Osteocyte (in vitro differentiated cells): ENCODE measurements at regions not wholly inside any gene's neighbourhood (a gene's known extent, or its start where the extent isn't known, plus 50 kb on each side); places are given as distances from the start of the nearest gene placed in this dataset.

ENCODE experiments used
- DNase-seq: peaks from one replicate; pipeline ENCODE4 v3.0.0; 2021; ENCODE audit warnings: mixed read lengths; ENCODE audit not compliant: unreplicated experiment; ENCODE audit errors: extremely low spot score
- H3K27ac Mint-ChIP-seq: one replicate; pipeline ENCODE4 v1.8.0; 2021; ENCODE audit warnings: mild to moderate bottlenecking, mixed read lengths; ENCODE audit not compliant: unreplicated experiment
- H3K27me3 Mint-ChIP-seq: one replicate; pipeline ENCODE4 v1.8.0; 2021; ENCODE audit warnings: mixed read lengths; ENCODE audit not compliant: unreplicated experiment
- H3K36me3 Mint-ChIP-seq: one replicate; pipeline ENCODE4 v1.8.0; 2021; ENCODE audit warnings: mixed read lengths; ENCODE audit not compliant: unreplicated experiment
- H3K4me1 Mint-ChIP-seq: one replicate; pipeline ENCODE4 v1.8.0; 2021; ENCODE audit warnings: mixed read lengths; ENCODE audit not compliant: unreplicated experiment
- H3K4me3 Mint-ChIP-seq: one replicate; pipeline ENCODE4 v1.8.0; 2021; ENCODE audit warnings: mild to moderate bottlenecking, moderate library complexity, mixed read lengths; ENCODE audit not compliant: unreplicated experiment
- H3K9me3 Mint-ChIP-seq: one replicate; pipeline ENCODE4 v1.8.0; 2021; ENCODE audit warnings: mixed read lengths; ENCODE audit not compliant: unreplicated experiment
- TF ChIP-seq, protein P1 (sequence below): fragments of 200-600 bp; sonication (generic); IDR thresholded peaks from 2 replicates; pipeline ENCODE4 v1.5.0; 2021; ENCODE audit warnings: antibody characterized with exemption, mild to moderate bottlenecking, moderate library complexity

DNA sequence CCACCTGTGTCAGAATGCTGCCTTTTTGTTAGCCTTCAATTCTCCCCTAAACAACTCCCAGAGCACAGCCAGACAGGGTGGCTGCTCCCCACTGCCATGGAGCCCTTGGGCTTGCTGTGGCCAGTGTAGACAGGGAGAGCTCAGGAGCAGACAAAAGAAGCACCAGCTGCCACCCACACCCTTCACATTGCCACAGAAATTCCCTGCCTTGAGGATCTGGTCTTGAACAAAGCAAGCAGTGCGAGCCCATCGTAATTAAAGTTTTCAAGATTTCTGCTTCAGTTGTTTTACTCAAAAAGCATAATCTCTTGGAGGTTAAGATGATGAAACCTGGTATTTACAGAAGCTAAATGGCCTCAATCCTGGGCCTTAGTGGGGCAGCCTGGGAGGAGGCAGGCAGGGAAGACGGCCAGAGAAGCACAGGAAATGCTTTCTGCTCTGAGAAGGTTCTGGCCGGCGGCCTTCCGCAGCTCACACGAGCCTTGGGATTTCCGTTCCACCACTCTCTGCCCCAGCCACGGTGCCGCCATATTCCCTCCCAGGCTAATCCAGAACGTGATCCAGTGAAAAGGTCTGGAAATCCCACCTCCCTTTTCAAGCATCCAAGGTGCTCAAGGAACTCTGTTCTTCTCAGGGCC is 535.2 kb downstream of the BCL11B start:
- peaks cover 19% of the 10 kb centered on the region for H3K9me3 Mint-ChIP-seq
- no peaks in the 10 kb centered on the region for H3K27me3 Mint-ChIP-seq

DNA sequence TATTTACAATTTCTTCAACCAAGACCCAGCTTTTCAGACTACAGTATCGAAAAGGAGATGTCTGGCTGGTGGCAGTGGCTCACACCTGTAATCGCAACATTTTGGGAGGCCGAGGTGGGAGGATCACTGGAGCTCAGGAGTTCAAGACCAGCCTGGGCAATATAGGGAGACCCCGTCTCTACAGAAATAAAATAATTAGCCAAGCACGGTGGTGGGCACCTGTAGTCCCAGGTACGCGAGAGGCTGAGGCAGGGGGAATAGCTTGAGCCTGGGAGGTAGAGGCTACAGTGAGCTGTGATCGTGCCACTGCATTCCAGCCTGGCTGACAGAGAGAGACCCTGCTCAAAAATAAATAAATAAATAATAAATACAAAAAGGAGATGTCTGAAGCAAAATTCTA is 530.5 kb downstream of the BCL11B start:
- Mint-ChIP-seq H3K27me3 (no peaks in the 10 kb centered on the region), H3K4me3 (no peak overlapping the region), H3K36me3 (no peaks in the 10 kb centered on the region), H3K27ac (no peak overlapping the region), H3K9me3 (peaks cover 23% of the 10 kb centered on the region), H3K4me1 (no peaks in the 10 kb centered on the region)
- peak; percentile 54 for DNase-seq
- TF ChIP-seq, protein P1, sequence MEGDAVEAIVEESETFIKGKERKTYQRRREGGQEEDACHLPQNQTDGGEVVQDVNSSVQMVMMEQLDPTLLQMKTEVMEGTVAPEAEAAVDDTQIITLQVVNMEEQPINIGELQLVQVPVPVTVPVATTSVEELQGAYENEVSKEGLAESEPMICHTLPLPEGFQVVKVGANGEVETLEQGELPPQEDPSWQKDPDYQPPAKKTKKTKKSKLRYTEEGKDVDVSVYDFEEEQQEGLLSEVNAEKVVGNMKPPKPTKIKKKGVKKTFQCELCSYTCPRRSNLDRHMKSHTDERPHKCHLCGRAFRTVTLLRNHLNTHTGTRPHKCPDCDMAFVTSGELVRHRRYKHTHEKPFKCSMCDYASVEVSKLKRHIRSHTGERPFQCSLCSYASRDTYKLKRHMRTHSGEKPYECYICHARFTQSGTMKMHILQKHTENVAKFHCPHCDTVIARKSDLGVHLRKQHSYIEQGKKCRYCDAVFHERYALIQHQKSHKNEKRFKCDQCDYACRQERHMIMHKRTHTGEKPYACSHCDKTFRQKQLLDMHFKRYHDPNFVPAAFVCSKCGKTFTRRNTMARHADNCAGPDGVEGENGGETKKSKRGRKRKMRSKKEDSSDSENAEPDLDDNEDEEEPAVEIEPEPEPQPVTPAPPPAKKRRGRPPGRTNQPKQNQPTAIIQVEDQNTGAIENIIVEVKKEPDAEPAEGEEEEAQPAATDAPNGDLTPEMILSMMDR, result no peak

More for the DNA sequence above, 535.2 kb downstream of the BCL11B start:
- H3K36me3 Mint-ChIP-seq, result no peaks in the 10 kb centered on the region
- no peaks in the 10 kb centered on the region for H3K4me1 Mint-ChIP-seq
- H3K4me3 Mint-ChIP-seq, result no peak overlapping the region
- DNase-seq, result peak; percentile 62
- TF ChIP-seq, protein P1, result no peak
- H3K27ac Mint-ChIP-seq, result no peak overlapping the region

DNA sequence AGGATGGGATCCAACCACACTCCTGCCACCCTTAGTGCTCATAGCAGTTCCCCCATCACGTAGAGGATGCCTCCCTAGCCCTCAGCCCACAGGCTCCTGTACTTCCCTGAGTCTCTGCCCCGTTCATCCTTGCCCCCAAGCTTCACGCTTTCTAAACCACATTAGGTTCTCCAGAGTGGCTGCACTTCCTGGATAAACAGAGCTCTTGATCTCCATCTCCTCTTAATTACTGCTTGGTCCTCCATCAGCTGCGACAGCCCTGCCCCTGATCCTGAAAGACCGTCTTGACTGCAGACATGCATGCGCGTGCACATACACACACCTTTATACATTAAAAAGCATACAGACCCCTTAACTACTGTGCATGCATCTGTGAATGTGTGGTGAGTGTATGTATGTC is 530.0 kb downstream of the BCL11B start:
- Mint-ChIP-seq H3K4me3 (no peak overlapping the region), H3K27ac (no peak overlapping the region), H3K9me3 (peaks cover 24% of the 10 kb centered on the region), H3K4me1 (no peaks in the 10 kb centered on the region), H3K36me3 (no peaks in the 10 kb centered on the region), H3K27me3 (no peaks in the 10 kb centered on the region)
- TF ChIP-seq, protein P1, result no peak
- DNase-seq, result peak; percentile 54

DNA sequence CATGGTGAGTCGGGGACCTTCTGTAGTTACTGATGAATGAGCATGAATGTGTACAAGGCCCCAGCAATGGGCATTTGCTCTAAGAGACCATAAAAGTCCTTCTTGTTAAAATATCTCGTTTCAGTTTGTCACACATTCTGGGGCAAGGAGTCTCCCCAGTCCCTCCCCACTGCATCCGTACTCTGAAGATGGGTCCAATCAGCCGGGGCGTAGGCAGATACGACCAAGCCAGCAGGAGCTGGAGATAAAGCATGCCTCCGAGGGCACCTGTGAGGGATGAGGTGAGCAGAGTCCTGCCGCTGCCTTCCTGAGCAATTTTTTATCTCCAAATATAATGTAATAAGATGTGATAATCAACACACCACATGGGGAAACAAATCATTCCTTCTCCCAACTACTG is 528.5 kb downstream of the BCL11B start:
- Mint-ChIP-seq H3K27ac (no peak overlapping the region), H3K4me3 (no peak overlapping the region), H3K4me1 (no peaks in the 10 kb centered on the region), H3K9me3 (peaks cover 24% of the 10 kb centered on the region), H3K27me3 (no peaks in the 10 kb centered on the region), H3K36me3 (no peaks in the 10 kb centered on the region)
- TF ChIP-seq, protein P1, result no peak
- DNase-seq, result peak; percentile 56

DNA sequence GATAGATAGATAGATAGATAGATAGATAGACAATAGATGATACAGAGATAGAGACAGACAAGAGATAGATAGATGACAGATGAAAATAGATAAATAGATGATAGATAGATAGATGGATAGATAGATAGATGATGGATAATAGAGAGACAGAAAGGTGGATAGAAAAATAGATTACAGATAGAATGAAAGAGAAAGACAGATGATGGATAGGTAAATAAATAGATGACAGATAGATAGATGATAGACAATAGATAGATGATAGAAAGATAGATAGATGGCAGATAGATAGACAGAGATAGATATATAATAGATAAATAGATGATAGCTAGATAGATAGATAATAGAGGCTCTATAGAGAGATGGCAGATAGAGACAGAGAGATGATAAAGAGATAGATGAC is 523.0 kb downstream of the BCL11B start:
- no peaks in the 10 kb centered on the region for H3K4me1 Mint-ChIP-seq
- TF ChIP-seq, protein P1, result no peak
- H3K36me3 Mint-ChIP-seq, result no peaks in the 10 kb centered on the region
- no peak overlapping the region for H3K27ac Mint-ChIP-seq
- DNase-seq, result no peak
- peaks cover 15% of the 10 kb centered on the region for H3K9me3 Mint-ChIP-seq
- no peaks in the 10 kb centered on the region for H3K27me3 Mint-ChIP-seq
- no peak overlapping the region for H3K4me3 Mint-ChIP-seq
